Neural crest cell (in vitro differentiated cells): ENCODE measurements at regions not wholly inside any gene's neighbourhood (a gene's known extent, or its start where the extent isn't known, plus 50 kb on each side); places are given as distances from the start of the nearest gene placed in this dataset.

Experiments used
- DNase-seq: peaks from one replicate; pipeline ENCODE4 v3.0.0; 2021; ENCODE audit warnings: low read depth, mixed read lengths, low spot score
- H3K27ac Mint-ChIP-seq: one replicate; pipeline ENCODE4 v1.8.0; 2021; ENCODE audit warnings: mild to moderate bottlenecking, mixed read lengths; ENCODE audit not compliant: unreplicated experiment
- H3K27me3 Mint-ChIP-seq: 2 replicates; pipeline ENCODE4 v1.8.0; 2021; ENCODE audit warnings: low read depth, mild to moderate bottlenecking, mixed read lengths
- H3K36me3 Mint-ChIP-seq: 2 replicates; pipeline ENCODE4 v1.8.0; 2021; ENCODE audit warnings: low read depth, mild to moderate bottlenecking, mixed read lengths
- H3K4me1 Mint-ChIP-seq: 2 replicates; pipeline ENCODE4 v1.8.0; 2021; ENCODE audit warnings: mixed read lengths
- H3K4me3 Mint-ChIP-seq: one replicate; pipeline ENCODE4 v1.8.0; 2021; ENCODE audit warnings: mild to moderate bottlenecking, mixed read lengths
- H3K9me3 Mint-ChIP-seq: 2 replicates; pipeline ENCODE4 v1.8.0; 2021; ENCODE audit warnings: mixed read lengths
- CTCF ChIP-seq: fragments of 200-600 bp; sonication (generic); conservative IDR thresholded peaks from 2 replicates; pipeline ENCODE4 v1.5.0; 2021; ENCODE audit warnings: antibody characterized with exemption, mild to moderate bottlenecking

GRCh38 chr2:164024396-164024795, 288.6 kb upstream of the FIGN start:
- Mint-ChIP-seq H3K27me3 (no peaks in the 10 kb centered on the region), H3K9me3 (peaks cover 8% of the 10 kb centered on the region), H3K36me3 (no peaks in the 10 kb centered on the region), H3K27ac (no peak overlapping the region), H3K4me3 (no peak overlapping the region), H3K4me1 (peaks cover 3% of the 10 kb centered on the region)
- TF ChIP-seq CTCF = no peak
- no peak for DNase-seq

- DNase-seq = no peak
- no peak overlapping the region for H3K27ac Mint-ChIP-seq
- H3K9me3 Mint-ChIP-seq = peaks cover 8% of the 10 kb centered on the region
- no peak for TF ChIP-seq CTCF
- H3K36me3 Mint-ChIP-seq = no peaks in the 10 kb centered on the region
- H3K4me3 Mint-ChIP-seq = no peak overlapping the region
- H3K4me1 Mint-ChIP-seq = peaks cover 3% of the 10 kb centered on the region
- no peaks in the 10 kb centered on the region for H3K27me3 Mint-ChIP-seq
Measured at GRCh38 chr2:164023896-164024295, 288.1 kb upstream of the FIGN start.

- Mint-ChIP-seq H3K4me3 (peak overlapping the region; percentile 46), H3K4me1 (peaks cover 48% of the 10 kb centered on the region), H3K36me3 (no peaks in the 10 kb centered on the region), H3K27ac (peak overlapping the region; percentile 91), H3K27me3 (no peaks in the 10 kb centered on the region), H3K9me3 (peaks cover 2% of the 10 kb centered on the region)
- TF ChIP-seq CTCF = no peak
- peak; percentile 13 for DNase-seq
Measured at GRCh38 chr2:164015328-164016123, 279.7 kb upstream of the FIGN start.

- Mint-ChIP-seq H3K36me3 (no peaks in the 10 kb centered on the region), H3K9me3 (no peaks in the 10 kb centered on the region), H3K4me3 (peak overlapping the region; percentile 77), H3K27me3 (no peaks in the 10 kb centered on the region), H3K4me1 (peaks cover 53% of the 10 kb centered on the region), H3K27ac (peak overlapping the region; percentile 93)
- no peak for TF ChIP-seq CTCF
- no peak for DNase-seq
Measured at GRCh38 chr2:164014791-164015190, 279.0 kb upstream of the FIGN start.

- no peaks in the 10 kb centered on the region for H3K36me3 Mint-ChIP-seq
- DNase-seq = peak; percentile 12
- H3K4me1 Mint-ChIP-seq = peaks cover 56% of the 10 kb centered on the region
- TF ChIP-seq CTCF = no peak
- peak overlapping the region; percentile 77 for H3K4me3 Mint-ChIP-seq
- H3K27ac Mint-ChIP-seq = peak overlapping the region; percentile 93
- H3K9me3 Mint-ChIP-seq = no peaks in the 10 kb centered on the region
- no peaks in the 10 kb centered on the region for H3K27me3 Mint-ChIP-seq
Measured at GRCh38 chr2:164014068-164014731, 278.4 kb upstream of the FIGN start.
